Epithelial cell of esophagus (primary cell): ENCODE measurements at regions not wholly inside any gene's neighbourhood (a gene's known extent, or its start where the extent isn't known, plus 50 kb on each side); places are given as distances from the start of the nearest gene placed in this dataset.

Experiments
- DNase-seq: peaks from one replicate; pipeline ENCODE4 v3.0.0; 2010; ENCODE audit warnings: low read depth
- H3K4me3 ChIP-seq: 2 replicates; pipeline ENCODE4 v1.5.1; 2011; ENCODE audit warnings: mild to moderate bottlenecking, low read length, control low read depth
- TF ChIP-seq, protein P1 (sequence below): IDR thresholded peaks from 2 replicates; pipeline ENCODE4 v1.5.1; 2011; ENCODE audit warnings: low read depth, mild to moderate bottlenecking, low read length, control low read depth, inconsistent platforms; ENCODE audit not compliant: insufficient read depth; ENCODE audit errors: missing control alignments

DNA sequence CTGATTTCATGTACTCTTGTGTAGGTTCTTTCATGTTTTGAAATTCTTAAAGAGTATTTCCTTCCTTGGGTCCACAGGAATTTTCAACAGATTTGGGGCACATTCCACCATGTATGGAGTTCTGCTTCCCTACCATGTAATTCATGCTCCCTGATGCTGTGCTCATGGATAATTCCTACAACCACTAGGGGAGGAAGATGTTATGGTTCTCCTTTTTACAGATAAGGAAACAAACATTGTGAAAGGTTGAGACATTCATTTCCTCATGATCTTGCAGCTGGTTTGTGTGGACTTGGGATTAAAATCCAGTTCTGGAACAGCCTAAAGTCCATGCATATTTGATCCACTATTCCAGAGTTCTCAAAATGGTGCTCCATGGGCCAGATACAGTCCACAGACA is 174.9 kb upstream of the FRMD4B start:
- no peak overlapping the region for H3K4me3 ChIP-seq
- DNase-seq = peak; percentile 24
- TF ChIP-seq, protein P1, sequence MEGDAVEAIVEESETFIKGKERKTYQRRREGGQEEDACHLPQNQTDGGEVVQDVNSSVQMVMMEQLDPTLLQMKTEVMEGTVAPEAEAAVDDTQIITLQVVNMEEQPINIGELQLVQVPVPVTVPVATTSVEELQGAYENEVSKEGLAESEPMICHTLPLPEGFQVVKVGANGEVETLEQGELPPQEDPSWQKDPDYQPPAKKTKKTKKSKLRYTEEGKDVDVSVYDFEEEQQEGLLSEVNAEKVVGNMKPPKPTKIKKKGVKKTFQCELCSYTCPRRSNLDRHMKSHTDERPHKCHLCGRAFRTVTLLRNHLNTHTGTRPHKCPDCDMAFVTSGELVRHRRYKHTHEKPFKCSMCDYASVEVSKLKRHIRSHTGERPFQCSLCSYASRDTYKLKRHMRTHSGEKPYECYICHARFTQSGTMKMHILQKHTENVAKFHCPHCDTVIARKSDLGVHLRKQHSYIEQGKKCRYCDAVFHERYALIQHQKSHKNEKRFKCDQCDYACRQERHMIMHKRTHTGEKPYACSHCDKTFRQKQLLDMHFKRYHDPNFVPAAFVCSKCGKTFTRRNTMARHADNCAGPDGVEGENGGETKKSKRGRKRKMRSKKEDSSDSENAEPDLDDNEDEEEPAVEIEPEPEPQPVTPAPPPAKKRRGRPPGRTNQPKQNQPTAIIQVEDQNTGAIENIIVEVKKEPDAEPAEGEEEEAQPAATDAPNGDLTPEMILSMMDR = peak; percentile 35

DNA sequence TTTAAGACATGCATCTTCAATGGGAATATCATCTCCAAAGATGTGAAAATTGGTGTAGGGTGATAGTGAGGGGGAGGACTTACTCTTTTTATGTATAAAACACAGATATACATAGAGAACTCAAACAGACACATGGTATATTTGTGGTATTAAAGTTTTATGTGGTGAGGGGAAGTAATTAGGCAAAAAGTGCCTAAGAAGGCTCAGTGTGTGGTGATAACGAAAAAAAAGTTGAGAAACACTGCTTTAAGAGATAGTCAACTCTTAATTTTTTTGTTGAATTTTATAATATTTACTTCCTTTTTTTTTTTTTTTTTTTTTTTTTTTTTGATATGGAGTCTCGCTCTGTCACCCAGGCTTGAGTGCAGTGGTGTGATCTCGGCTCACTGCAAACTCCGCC is 174.2 kb upstream of the FRMD4B start:
- TF ChIP-seq, protein P1 = no peak
- DNase-seq = no peak
- H3K4me3 ChIP-seq = no peak overlapping the region

DNA sequence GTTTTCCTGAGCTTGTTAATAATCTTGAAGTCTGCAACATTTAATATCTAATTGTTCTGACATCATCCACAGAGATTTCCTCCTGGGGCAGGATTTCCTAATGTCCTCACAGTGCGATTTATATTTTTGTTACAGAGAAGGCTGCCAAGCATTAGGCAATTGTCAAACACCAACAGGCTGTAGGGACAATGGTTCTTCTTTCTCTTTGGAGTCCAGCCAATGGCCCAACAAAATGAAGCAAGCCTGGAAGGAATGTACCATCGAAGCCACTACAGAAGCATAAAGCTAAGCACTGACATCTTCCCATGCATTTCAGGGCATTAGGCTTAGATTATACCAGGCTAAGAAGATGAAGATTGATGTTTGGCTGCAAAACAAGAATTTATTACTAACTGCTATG is 173.0 kb upstream of the FRMD4B start:
- TF ChIP-seq, protein P1 = no peak
- DNase-seq = peak; percentile 79
- H3K4me3 ChIP-seq = no peak overlapping the region

DNA sequence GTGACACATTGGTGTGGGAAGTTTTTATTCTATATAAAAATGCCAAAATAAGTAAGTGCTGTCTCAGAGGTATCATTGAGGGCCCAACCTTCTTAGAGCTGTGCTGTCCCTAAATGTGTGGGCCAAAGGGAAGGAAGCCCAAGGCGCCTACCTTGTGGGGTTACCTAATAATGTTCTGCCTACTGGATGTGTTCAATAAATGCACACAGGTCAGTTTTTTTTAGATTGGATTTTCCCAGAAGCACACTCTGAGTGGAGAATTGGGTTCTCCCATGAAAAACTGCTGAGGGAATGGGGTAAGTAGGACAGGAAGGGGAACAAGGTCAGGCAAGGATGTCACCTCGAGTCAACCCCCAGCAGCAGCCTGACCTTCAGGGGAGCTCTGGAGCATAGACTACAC is 168.7 kb upstream of the FRMD4B start:
- no peak for DNase-seq
- TF ChIP-seq, protein P1 = no peak
- H3K4me3 ChIP-seq = no peak overlapping the region

DNA sequence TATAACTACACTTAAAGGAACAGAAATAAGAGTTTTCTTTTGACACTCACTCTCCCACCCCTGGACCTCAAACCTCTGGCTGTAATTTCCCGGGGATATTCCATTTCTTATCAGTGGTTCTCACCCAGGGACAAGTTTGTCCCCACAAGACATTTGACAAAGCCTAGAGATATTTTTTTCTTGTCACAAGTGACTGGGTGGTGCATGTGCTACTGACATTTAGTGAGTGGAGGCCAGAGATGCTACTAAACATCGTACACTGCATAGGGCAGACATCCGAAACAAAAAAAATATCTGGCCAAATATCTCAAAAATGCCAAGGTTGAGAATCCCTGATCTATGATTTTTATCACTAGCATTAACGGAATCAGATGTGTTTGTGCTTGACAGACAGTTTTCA is 168.0 kb upstream of the FRMD4B start:
- no peak for DNase-seq
- TF ChIP-seq, protein P1 = no peak
- no peak overlapping the region for H3K4me3 ChIP-seq

DNA sequence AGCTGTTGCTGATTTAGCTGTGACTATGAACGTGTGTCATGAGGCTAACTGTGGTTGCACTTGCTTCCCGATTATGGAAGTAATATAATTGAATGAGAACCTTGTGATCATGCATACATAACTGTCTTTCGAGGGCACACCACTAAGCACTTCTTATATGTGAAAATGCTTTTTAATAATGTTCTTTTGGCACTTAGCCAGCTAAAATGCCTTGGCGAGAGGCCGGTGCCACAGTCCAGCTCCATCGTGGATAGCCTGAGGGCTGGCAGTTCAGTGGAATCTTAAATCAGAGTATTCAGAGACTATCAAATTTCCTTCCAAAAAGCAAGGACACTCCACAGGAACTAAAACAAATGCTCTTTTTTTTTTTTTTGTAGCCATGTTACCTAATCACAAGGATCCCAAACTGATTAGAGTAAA is 161.6 kb upstream of the FRMD4B start:
- no peak for DNase-seq
- no peak overlapping the region for H3K4me3 ChIP-seq
- TF ChIP-seq, protein P1 = no peak

DNA sequence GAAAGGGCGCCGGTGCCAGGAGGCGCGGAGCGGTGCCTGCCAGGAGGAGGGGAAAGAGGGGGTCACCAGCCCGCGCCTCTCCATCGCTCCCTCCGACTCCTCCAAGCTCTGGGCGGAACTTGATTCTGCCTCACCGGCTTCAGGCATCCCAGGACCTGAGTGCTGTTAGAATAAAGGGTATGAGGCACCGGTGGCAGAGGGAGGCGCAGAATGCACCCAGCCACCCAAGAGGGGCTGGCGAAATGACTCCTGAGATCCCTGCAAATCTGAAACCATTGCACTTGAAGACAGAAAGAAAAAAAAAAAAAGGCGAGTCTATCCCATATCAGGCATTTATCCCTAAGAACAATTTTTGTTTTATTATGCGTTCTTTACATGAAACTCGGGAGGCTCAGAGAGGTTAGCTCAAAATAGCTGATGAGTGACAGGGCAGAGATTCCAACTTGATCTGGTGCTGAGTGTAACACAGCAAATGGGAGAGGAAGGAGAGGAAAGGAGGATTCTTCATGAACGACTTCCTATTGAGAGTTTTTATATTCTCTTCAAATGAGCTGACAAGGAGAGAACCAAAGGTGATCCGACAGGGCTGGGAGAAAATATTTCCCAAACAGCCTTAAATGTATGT is 157.0 kb upstream of the FRMD4B start:
- TF ChIP-seq, protein P1 = no peak
- DNase-seq = peak; percentile 39
- H3K4me3 ChIP-seq = peak overlapping the region; percentile 78
